ENCODE measurements at regions not wholly inside any gene's neighbourhood (a gene's known extent, or its start where the extent isn't known, plus 50 kb on each side); places are given as distances from the start of the nearest gene placed in this dataset.

DNA sequence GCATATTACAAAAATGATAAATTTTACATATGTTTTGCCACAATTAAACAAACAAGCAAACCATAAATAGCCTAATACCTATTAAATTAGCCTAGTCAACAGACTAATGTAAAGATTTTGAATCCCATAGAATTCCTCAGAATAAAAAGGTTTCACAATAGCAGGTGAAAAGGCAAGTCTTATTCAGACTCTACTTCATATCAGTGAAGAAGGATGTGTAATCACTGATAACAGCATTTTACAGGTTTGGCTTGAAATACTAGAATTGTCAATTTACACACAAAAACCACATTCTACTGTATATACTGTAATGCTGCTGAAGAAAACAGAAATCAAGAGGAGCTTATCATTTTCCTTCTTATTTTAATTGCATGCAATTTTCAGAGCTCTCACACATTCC, 90.8 kb upstream of the SSTR1 start:
- no peak for DNase-seq (ENCODE audit: low read depth)

DNA sequence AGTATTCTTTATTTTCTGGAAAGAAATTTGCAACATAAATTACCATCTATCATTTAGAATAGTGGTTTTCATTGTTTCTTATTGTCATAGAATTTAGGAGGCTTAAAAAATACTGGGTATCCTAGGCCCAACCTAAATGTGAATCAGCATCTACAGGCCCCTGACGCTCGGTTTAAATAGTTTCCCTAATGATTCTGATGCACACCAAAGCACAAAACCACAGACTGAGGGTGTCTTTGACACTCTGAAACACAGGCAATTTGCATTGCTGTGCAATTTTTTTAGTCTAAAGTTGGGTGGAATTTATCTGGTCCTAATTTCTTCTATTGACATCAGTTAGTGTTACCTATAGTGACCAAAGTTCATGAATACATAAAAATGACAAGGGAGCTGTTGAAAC, 87.6 kb upstream of the SSTR1 start:
- DNase-seq (ENCODE audit: low read depth): no peak

DNA sequence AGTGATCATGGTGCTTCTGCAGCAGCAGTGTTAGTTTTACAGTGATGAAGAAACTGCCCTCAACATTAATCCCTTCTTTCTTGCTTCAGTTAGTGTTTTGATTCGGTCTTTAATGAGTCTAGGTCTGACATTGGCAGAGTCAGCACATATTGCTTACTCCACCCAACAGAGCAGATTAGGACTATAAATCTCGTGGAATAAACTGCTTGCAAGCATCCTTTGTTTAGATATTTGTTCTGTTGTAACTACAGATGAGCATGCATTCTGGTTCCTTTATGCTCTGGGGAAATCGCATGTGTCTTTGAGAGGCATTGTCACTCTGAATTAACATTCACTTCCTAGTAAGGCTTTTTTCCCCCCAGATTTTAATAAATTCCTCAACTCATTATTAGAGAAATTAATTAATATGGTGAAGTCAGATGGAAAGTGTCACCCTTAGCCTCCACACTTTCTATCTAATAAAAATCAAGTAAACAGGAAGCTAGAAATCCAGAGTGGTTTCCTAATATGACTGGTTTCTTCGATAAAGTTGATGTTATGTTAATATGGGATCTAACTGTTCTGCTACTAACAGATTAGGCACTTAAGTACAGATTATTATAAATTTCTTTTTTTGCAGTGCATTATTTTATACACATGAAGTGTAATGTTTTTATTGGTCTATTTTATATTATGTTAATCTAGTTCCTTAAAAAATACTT, 86.2 kb upstream of the SSTR1 start:
- no peak for DNase-seq (ENCODE audit: low read depth)

DNA sequence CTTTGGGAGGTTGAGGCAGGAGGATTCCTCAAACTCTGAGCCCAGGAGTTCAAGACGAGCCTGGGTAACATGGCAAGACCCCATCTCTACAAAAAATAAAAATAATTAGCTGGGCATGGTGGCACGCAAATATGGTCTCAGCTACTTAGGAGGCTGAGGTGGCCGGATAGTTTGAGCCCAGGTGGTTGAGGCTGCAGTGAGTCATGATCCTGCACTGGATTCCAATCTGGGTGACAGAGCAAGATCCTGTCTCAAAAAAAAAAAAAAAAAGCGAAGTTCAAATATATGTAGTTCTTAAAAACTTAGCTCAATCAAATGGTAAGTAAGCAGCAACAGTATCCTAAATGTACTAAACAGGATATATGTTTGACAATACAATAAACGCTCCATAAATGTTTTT, 85.5 kb upstream of the SSTR1 start:
- DNase-seq (ENCODE audit: low read depth): no peak

DNA sequence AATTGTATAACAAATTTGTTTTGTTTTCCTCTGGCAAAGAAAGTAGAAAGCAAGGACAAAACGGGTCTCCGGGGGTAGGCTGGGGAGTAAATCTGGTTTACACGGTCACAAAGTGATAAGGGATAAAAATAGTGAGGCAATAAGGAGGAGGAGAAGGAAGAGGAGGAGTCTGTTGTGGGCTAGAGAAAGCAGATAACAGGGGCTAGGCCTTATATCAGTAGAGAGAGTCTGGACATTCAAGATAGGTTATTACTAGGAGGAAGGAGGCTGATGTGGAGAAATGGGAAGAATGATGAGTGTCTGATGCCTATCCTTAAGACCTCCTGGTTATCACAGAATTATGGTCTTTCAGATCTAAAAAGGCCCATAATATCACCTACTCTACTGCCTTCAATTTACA, 83.2 kb upstream of the SSTR1 start:
- no peak for DNase-seq (ENCODE audit: low read depth)

DNA sequence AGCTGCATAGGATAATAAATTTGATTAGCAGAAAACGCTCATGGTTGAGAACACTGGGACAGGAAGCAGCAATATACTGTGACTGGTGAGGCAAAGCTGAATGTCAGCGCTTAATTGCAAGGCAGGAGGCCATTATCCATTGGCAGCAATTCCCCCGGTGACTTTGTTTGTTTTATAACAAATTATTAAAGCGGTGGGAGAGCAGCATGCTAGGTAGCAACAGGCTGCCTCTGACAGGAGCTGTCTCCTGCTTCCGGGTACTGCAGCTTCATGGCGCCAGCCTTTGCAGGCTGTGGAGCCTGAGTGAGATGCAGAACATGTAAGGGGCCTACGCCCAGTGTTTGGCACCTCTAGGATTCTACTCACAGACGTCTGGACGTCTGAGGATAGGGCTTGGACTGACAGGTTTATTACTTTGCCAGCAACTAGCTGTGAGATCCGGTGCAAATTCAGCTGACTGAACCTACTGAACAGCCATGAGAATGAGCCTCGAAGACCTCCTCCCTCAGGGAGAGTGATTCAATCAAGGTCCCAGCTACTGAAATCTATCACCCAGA, 82.1 kb upstream of the SSTR1 start:
- DNase-seq (ENCODE audit: low read depth): no peak

DNA sequence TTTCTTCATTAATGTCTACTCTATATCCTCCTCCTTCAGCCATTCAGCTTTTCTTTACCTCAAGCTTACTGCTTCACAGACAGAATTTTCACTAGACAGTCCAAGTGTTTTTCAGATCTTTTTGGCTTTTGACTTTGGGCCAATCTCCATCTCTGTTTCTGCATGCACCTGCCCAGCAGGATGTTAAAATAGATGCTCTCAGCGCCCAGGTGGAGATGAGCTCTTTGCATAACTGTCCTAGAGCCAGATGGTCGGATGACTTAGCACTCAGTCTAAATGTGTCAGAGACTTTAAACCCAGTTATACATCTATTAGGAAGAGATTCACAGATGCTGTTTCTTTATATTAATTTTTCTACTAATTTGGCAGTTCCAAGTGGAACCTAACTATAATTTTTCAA, 80.3 kb upstream of the SSTR1 start:
- no peak for DNase-seq (ENCODE audit: low read depth)

DNA sequence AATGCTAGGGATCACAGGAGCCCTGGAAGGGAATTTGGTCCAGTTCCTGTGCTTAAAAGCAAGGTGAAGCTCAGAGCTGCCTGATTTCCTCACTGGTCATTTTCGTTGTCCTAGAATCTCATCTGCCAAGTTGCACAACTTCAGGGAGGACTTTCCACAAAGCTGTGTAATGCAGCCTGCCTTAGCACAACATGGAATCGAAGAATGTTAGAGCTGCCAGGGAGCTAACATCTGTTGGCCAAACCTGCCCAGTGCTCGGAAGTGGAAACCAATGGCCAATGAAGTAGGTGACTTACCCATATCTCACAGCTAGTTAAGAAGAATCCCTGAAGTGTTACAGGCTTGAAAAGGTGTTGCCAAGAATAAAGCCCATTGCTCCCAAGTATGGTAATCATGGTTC, 79.9 kb upstream of the SSTR1 start:
- peak; percentile 38 for DNase-seq (ENCODE audit: low read depth)

DNA sequence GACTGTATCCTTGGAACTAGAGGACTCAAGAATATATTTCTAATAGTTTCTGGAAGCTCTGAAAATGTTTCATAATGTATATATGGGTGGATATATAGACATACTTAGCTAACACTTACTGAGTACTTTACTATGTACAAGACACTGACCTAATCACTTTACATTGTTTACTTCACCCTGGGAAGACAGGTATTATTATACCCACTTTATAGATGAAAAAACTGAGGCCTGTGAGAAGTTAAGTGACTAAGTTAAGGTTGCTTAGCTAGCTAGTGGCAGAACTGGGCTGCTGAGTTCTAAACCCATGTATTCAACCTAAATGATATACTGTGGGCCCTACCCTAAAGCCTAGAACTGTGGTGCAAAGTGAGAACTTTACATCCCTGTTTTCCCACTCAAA, 79.1 kb upstream of the SSTR1 start:
- no peak for DNase-seq (ENCODE audit: low read depth)

DNA sequence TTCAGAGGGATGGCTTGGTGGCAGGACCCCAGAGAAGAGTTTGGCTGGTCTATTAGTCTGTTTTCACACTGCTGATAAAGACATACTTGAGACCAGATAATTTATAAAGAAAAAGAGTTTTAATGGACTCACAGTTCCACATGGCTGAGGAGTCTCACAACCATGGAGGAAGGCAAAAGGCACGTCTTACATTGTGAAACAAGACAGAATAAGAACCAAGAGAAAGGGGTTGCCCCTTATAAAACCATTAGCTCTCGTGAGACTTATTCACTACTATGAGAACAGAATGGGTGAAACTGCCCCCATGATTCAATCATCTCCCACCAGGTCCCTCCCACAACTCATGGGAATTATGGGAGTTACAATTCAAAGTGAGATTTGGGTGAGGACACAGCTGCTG, 78.5 kb upstream of the SSTR1 start:
- no peak for DNase-seq (ENCODE audit: low read depth)

DNA sequence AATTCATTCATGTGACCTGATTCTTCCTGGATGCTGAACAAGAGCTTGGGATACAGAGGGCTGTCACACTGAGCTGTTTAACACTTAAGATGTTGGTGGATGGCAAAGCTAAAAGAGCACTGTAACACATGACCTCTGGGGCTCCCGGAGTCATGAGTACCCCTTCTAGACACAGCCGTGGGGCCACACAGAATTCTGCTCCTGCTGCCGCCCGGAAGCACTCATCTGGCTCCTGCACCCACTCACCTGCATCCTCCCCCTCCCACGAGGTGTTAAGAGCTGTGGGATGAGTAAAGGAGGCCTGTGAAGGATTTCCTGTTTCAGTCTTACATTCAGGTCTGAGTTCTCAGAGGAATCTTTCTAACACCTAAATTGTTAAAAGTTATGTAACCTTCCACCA, 78.0 kb upstream of the SSTR1 start:
- DNase-seq (ENCODE audit: low read depth): no peak

DNA sequence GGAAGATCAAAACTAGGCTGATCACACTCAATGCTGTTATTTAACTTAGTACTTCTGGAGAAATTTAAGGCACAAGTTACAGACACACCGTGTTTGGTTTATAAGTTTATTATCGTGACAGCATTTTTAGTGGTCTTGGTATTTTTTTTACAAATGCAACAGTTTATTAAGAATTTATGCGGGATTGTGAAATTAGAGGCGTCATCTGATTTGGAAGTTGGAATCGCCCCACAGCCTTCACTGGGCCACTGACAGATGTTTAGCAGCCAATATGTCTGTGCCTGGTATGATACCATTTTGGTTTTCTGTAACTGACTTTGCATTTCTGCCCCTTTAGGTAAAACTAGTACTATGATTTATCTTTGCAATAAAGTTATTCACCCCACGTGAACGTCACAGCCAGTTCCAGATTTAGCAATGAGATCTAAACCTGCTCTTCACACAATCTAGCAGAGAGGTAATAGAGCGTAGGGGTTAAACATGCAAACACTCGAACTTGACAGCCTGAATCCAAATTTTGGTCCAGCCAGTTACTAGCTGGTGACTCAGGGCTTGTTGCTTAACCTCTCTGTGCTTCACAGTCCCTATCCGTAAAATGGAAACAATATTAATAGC, 73.2 kb upstream of the SSTR1 start:
- DNase-seq (ENCODE audit: low read depth): no peak

DNA sequence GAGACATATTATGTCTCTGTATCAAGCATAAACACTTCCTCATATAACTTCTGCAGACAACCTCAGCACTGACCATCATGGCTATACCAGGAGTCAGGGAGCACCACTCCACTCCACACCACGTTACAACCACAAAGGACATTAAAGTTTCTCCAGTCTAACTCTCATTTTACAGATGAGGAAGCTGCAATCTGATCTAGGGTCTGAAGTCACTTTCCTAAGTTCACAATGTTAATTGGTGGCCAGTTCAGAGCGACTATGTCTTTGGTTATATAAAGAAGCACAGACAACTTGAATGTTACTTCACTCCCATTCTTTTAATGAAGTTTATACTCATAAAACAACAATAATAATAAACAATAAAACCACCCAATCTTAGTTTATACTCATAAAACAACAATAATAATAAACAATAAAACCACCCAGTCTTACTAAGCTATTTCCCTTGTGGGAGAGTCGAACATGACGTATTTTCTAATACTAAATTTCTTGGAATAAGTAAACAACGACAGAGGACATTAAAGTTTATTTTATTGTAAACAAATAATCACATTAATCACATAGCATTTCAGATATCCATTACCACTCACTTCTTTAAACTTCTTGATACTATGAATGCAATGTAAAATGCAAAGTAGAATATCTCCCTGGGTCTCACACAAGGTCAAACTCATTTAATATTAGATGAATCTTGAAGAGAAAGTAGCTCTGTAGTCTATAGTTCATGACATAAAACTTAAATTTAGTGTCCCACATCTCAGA, 72.4 kb upstream of the SSTR1 start:
- DNase-seq (ENCODE audit: low read depth): no peak

DNA sequence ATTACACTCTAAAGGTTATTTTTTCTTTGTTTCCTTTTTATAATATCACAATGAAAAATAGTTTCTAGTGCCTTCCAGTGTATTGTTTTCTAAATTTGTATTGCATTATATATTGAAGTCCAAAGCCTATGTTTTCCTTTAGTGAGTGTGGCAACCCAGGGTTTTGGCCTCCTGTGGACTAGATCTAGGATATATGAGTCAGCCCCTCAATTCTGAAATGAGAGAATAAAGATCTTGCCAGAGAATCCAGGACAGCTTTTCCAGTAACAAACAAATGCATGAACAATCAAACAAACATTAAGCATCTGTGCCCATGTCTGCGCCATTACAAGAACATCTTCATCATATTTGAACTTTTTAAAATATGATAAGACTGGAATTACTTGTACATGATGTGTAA, 70.7 kb upstream of the SSTR1 start:
- DNase-seq (ENCODE audit: low read depth): peak; percentile 71

DNA sequence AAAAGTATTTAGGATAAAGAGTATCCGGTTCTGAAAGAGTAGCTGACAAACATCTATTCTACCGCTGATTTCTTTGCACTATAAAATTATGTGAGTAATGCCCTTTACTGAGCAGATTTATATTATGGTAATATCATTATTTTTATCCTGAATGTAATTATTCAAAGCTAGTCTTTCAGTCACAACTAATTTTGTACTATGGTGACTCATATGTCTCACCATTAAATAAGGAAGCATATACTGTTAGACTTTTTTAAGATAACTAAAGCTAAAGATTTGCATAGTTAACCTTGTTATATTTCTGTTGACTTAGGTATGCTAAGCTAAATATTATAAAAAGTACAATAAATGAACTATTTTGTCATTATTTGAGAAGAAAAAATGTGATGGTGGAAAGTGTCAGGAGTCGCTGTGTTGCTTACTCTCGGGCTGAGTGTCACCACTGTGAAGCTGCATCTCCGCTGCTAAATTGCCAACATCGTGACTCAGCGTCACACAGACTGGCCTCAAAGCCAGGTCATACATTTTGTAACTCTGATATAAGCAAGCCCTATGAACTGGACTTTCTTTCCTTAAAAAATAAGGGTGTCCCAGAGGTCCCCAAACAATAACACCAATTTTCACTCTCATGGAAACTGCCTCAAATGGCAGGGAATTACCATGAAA, 69.1 kb upstream of the SSTR1 start:
- no peak for DNase-seq (ENCODE audit: low read depth)

DNA sequence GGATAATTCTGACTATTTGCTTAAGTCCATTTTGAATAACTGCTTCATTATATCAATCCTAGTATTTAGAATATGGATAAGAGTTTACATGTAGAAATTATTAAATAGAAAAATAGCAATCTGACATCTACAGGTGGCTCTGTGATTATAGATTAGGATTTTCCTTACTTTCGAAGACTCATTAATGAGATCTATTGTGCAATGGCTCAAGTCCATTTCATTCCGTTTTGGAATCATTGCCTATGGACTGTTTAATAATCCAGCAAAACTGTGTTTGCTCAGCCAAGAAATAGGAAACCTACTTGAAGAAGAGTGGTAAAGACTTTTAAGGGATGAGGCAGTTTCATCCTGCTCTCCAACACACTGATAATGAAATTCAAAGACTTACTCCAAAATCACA, 67.8 kb upstream of the SSTR1 start:
- DNase-seq (ENCODE audit: low read depth): no peak

DNA sequence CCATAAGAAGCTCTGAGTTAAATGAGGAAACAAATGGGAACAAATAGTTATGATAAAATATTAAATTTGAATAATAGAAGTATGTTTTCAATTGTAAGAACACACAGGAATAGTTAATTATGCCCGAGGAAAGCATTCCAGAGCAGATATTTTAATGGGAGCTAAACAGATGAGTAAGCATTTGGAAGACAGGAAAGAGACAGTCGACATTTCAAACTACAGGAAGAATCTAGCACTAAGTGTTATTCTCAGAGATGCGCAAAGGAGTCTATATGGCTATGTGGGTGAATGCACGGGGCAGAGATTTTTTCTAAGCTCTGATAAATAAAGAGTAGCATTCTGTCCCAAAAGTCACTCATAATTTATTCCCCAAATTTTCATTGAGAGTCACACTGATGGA, 64.5 kb upstream of the SSTR1 start:
- DNase-seq (ENCODE audit: low read depth): peak; percentile 15

DNA sequence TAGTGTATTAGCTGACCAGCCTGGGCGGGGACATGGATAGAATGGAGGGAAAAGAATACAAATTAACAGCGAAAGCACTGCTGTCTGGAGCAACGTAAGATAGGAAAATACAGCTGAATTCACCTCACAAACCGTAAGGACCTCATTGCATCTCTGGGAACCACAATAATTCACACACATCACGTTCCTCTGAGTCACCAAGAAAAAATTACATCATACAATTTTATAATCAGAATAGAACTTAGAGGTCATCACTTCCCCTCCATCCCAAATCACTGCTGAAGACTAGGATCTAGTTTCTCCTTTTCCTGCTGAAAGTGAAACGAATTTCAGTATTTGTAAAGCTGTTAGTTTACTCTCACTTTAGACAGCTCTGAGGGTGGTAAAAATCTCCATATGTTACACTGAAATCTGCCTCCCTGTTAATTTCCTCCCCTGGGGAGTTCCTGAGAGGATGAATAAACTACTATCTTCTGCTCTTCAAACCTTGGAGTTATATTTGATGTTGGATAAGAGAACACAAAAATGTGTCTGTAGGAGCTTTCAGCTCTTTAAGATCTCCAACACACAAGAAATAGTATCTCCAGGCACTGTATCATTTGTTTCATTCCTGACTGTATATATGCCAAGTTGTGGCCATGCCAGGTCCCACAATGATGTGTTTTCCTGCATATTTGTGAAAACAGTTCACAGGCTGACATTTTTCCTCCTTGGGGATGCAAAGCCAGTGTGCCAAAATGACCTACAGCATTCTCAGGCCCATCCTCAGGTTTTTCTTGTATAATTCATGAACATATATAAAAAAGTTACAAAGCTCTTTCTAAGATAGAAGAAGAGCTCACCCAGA, 63.8 kb upstream of the SSTR1 start:
- DNase-seq (ENCODE audit: low read depth): peak; percentile 50

DNA sequence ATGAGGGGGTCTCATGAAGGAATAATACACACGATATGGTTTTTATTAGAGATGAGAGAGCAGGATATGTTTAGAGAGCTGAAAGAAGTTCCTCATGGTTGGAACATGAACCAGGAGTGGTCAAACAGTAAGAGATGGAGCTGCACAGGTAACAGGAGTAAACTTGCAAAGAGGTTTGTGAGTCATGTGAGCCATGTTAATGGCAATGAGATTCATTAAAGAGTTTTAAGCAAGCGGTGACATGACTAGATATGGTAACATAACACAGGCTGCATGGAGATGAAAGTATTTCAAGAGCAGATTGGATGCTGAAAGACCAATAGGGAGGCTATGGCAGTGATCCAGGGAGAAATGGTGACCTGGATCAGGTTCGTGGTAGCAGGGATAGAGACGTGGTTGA, 62.6 kb upstream of the SSTR1 start:
- no peak for DNase-seq (ENCODE audit: low read depth)

DNA sequence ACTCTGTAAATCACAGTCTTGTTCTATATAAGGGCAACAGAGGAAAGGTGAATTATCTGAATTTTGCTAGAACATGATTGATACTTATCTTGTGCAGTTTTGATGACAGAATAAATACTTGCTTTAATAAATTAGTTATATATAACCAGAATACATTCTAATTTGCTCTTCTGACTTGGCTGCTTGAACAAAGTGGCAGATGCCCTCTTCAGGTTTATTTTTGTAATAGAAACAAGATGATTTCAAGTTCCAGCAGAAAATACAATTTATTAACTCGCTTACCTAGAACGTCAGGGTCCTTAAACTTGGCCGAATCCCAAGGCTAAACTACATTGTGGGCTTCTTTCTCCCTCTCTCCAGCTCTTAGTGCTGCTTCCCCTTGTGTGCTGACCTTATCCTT, 57.6 kb upstream of the SSTR1 start:
- DNase-seq (ENCODE audit: low read depth): no peak

All from fibroblast of gingiva (primary cell).